DND-41 (cell line): ENCODE measurements at regions not wholly inside any gene's neighbourhood (a gene's known extent, or its start where the extent isn't known, plus 50 kb on each side); places are given as distances from the start of the nearest gene placed in this dataset.

Source experiments
- EZH2 ChIP-seq: IDR thresholded peaks from 3 replicates; pipeline ENCODE4 v1.6.1; 2012; ENCODE audit warnings: borderline replicate concordance, low read depth, mild to moderate bottlenecking, moderate library complexity, low read length, inconsistent platforms; ENCODE audit not compliant: severe bottlenecking
- TF ChIP-seq, protein P1 (sequence below): IDR thresholded peaks from 2 replicates; pipeline ENCODE4 v1.5.1; 2012; ENCODE audit warnings: borderline replicate concordance, low read length, moderate library complexity, mild to moderate bottlenecking; ENCODE audit not compliant: poor library complexity, severe bottlenecking; ENCODE audit errors: extremely low read depth

GRCh38 chr2:2755990-2756389 lies 424.9 kb upstream of the MYT1L start:
- TF ChIP-seq, protein P1, sequence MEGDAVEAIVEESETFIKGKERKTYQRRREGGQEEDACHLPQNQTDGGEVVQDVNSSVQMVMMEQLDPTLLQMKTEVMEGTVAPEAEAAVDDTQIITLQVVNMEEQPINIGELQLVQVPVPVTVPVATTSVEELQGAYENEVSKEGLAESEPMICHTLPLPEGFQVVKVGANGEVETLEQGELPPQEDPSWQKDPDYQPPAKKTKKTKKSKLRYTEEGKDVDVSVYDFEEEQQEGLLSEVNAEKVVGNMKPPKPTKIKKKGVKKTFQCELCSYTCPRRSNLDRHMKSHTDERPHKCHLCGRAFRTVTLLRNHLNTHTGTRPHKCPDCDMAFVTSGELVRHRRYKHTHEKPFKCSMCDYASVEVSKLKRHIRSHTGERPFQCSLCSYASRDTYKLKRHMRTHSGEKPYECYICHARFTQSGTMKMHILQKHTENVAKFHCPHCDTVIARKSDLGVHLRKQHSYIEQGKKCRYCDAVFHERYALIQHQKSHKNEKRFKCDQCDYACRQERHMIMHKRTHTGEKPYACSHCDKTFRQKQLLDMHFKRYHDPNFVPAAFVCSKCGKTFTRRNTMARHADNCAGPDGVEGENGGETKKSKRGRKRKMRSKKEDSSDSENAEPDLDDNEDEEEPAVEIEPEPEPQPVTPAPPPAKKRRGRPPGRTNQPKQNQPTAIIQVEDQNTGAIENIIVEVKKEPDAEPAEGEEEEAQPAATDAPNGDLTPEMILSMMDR: no peak
- TF ChIP-seq EZH2: no peak
